ENCODE measurements at regions not wholly inside any gene's neighbourhood (a gene's known extent, or its start where the extent isn't known, plus 50 kb on each side); places are given as distances from the start of the nearest gene placed in this dataset.

DNA sequence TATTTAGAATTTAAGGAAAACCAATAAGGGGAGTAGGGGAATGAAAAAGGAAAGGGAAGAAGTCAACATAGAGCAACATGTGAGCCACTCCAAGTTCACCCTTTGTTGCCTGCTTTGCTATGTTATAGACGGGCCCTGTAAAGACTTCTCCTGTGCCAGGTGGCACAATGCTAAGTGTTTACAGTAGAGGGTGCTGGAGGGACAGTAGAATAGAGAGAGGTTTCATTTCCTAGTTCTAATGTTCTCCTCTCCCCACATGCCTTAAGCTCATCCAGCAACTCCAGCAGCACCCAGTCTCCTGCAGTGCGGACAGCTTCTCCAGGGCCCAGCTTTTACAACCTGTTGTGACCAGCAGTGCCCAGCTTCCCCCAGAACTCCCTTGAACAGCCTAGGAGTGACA lies 468.0 kb downstream of the HS3ST3B1 start:
- no peak overlapping the region for H3K4me3 ChIP-seq
- no peak overlapping the region for H3K27ac ChIP-seq
- H3K27me3 ChIP-seq, result no peaks in the 10 kb centered on the region
- no peak for DNase-seq
- no peak for TF ChIP-seq POLR2A (IDR thresholded peaks at IDR 0.05)
- TF ChIP-seq, protein P1, sequence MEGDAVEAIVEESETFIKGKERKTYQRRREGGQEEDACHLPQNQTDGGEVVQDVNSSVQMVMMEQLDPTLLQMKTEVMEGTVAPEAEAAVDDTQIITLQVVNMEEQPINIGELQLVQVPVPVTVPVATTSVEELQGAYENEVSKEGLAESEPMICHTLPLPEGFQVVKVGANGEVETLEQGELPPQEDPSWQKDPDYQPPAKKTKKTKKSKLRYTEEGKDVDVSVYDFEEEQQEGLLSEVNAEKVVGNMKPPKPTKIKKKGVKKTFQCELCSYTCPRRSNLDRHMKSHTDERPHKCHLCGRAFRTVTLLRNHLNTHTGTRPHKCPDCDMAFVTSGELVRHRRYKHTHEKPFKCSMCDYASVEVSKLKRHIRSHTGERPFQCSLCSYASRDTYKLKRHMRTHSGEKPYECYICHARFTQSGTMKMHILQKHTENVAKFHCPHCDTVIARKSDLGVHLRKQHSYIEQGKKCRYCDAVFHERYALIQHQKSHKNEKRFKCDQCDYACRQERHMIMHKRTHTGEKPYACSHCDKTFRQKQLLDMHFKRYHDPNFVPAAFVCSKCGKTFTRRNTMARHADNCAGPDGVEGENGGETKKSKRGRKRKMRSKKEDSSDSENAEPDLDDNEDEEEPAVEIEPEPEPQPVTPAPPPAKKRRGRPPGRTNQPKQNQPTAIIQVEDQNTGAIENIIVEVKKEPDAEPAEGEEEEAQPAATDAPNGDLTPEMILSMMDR (IDR thresholded peaks at IDR 0.05), result peak in 2 of 6 experiments; percentile 10 to 50
- 85 to 92% methylated on average over 2 of the region's 2 CpGs for WGBS, 2 donors
- H3K36me3 ChIP-seq, result no peaks in the 10 kb centered on the region
- intact Hi-C loops (cut with DNase I), result no loop called here
- no peaks in the 10 kb centered on the region for H3K4me1 ChIP-seq
- H3K9me3 ChIP-seq, result no peaks in the 10 kb centered on the region

DNA sequence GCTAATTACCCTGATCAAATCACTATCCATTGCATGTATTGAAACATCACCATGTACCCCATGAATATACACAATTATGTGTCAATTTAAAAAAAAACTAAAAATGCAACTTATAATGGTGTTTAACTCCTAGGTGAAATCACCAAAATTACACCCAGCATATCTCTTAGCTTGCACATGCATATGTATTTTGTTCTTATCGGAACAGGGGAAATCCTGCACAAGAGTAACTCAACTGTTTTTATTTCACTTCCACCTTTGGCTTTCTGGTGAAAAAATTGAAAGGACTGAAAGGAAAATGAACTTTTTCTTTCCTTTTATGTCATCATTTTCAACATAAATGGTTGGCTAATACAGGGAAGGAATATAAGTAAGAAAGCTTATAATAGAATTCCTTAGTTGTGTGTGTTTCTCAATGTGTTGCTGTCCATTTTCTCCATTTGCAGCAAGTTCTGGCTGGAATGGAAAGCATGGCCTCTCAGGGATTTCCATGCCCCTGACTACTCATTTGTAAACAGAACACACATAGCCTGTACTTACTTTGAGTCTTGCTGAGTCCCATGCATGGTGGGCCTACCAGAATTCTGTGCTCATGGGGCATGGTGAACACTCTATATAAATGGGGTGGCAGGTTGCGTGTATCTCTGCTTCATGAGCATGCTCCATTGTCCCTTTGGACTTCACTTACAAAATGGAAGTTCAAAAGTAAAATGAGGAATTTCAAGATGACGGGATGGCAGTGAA lies 462.0 kb downstream of the HS3ST3B1 start:
- no peak overlapping the region for H3K4me3 ChIP-seq
- H3K27me3 ChIP-seq, result no peaks in the 10 kb centered on the region
- H3K9me3 ChIP-seq, result no peaks in the 10 kb centered on the region
- intact Hi-C loops (cut with DNase I), result no loop called here
- no peaks in the 10 kb centered on the region for H3K4me1 ChIP-seq
- 49 to 60% methylated on average over 3 of the region's 3 CpGs for WGBS, 2 donors
- TF ChIP-seq, protein P1 (IDR thresholded peaks at IDR 0.05), result no peak
- no peak for TF ChIP-seq POLR2A (IDR thresholded peaks at IDR 0.05)
- no peak for DNase-seq
- no peak overlapping the region for H3K27ac ChIP-seq
- H3K36me3 ChIP-seq, result no peaks in the 10 kb centered on the region

DNA sequence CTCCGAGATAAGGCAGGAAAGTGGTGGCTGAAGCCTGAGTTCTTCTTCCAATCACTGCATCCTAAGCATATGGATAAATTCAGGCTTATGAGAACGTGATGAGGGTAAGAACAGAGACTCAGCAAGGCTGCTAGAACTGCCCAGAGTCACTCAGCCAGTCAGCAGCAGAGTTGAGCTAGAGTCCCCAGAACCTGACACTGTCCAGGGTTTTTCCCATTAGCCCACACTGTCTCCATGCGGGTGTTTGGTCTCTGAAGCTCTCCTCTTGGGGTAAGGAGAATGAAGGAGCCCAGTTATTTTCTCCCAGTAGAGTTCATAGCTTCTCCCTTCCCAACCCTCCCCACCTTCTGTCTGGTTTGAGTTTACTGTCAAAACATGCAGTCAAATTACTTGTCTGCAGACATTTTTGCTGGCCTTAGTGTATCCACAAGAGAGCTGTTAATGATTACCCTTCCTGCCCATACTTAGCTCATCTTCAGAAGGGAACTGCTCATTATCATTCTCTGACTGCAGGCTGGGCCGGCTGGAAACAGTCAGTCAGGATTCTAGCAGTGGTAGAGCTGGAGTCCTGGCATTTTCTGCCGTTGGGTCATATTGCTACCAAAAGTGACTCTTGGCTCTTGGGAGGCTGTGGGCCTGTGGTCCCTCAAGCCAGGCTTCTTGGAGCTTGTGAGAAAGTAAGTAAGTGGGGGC lies 460.0 kb downstream of the HS3ST3B1 start:
- Histone ChIP-seq H3K27me3 (no peaks in the 10 kb centered on the region), H3K4me3 (no peak overlapping the region), H3K4me1 (no peaks in the 10 kb centered on the region), H3K36me3 (no peaks in the 10 kb centered on the region), H3K9me3 (no peaks in the 10 kb centered on the region), H3K27ac (no peak overlapping the region)
- TF ChIP-seq, protein P1 (IDR thresholded peaks at IDR 0.05), result no peak
- no peak for TF ChIP-seq POLR2A (IDR thresholded peaks at IDR 0.05)
- intact Hi-C loops (cut with DNase I), result no loop called here
- DNase-seq, result no peak
- WGBS, 2 donors, result 68 to 93% methylated on average over 5 of the region's 5 CpGs

DNA sequence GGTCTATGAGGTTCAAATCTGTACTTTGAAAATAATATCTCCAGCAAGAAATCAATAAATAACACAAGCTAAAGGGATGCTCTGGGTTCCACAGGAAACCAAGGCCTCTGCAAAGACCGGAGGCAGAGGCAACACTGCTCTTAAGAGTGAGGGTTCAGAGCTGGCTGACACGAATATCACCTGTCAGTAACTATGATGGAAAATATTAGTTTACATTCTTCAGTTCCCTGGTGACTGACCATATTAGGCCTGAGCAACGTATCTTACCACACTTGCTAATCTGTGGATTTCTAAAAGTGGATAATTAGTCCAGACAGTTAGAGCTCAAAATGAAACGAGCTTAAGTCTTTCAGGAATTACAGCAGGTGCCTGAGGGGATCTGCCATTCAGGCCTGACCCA lies 459.3 kb downstream of the HS3ST3B1 start:
- intact Hi-C loops (cut with DNase I), result no loop called here
- no peaks in the 10 kb centered on the region for H3K4me1 ChIP-seq
- DNase-seq, result no peak
- H3K27ac ChIP-seq, result no peak overlapping the region
- H3K36me3 ChIP-seq, result no peaks in the 10 kb centered on the region
- WGBS, 2 donors, result 49 to 56% methylated on average over 4 of the region's 4 CpGs
- no peaks in the 10 kb centered on the region for H3K9me3 ChIP-seq
- TF ChIP-seq, protein P1 (IDR thresholded peaks at IDR 0.05), result no peak
- TF ChIP-seq POLR2A (IDR thresholded peaks at IDR 0.05), result no peak
- no peaks in the 10 kb centered on the region for H3K27me3 ChIP-seq
- H3K4me3 ChIP-seq, result no peak overlapping the region

DNA sequence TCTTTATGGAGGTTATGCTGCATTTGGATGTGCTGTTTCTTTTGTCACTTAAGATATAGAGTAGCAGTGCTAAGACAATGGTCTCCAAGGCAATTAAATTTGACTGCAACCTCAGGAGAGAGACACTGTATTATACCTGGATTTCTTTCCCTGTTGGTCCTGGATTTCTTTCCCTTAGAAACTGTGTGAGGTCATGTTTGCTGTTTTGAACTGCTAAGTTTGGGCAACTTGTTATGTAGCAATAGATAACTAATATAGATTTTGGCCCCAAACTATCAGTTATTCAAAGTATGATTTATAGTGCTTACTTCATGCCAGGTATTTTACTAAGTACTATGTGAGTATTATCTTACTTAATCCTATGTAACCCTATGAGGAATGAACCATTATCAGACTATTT lies 458.4 kb downstream of the HS3ST3B1 start:
- H3K36me3 ChIP-seq, result no peaks in the 10 kb centered on the region
- H3K4me1 ChIP-seq, result no peaks in the 10 kb centered on the region
- no peak for DNase-seq
- no peak overlapping the region for H3K4me3 ChIP-seq
- TF ChIP-seq POLR2A (IDR thresholded peaks at IDR 0.05), result no peak
- TF ChIP-seq, protein P1 (IDR thresholded peaks at IDR 0.05), result no peak
- H3K9me3 ChIP-seq, result no peaks in the 10 kb centered on the region
- H3K27ac ChIP-seq, result no peak overlapping the region
- intact Hi-C loops (cut with DNase I), result no loop called here
- no peaks in the 10 kb centered on the region for H3K27me3 ChIP-seq
